ENCODE measurements at regions not wholly inside any gene's neighbourhood (a gene's known extent, or its start where the extent isn't known, plus 50 kb on each side); places are given as distances from the start of the nearest gene placed in this dataset.
"Not testable (repeated sequence)": the region's sequence is repeated elsewhere in the genome, so short reads cannot be mapped to it uniquely, and the experiment has no call there.

GRCh38 chr21:8764416-8764815 lies 1757.0 kb upstream of the TPTE start:
- CTCF ChIA-PET (ENCODE audit: low intra/inter-chr PET ratio, low total read pairs); H3K27me3 ChIP-seq (ENCODE audit: control insufficient read depth in 1 of 2, insufficient read depth in 2 of 2, low read length in 2 of 2); H3K27ac ChIP-seq (ENCODE audit: extremely low read length, insufficient read depth, low read length); H3K79me2 ChIP-seq (ENCODE audit: insufficient read depth, low read length); ATAC-seq; H3K36me3 ChIP-seq (replicated peaks in 1 of 2; ENCODE audit: control insufficient read depth in 1 of 2, insufficient read depth in 2 of 2, low read length in 2 of 2); H3K4me1 ChIP-seq (ENCODE audit: insufficient read depth, low read length); in situ Hi-C loops (cut with HindIII; ENCODE audit: extremely low pct_ligation_motif_present, low pct_unique_long_range_greater_than_20kb); H3K9ac ChIP-seq (ENCODE audit: insufficient read depth, low read depth, low read length); FAIRE-seq; DNase-seq (ENCODE audit: low spot score); H2AFZ ChIP-seq (ENCODE audit: low read length); POLR2A ChIA-PET; intact Hi-C loops (cut with micrococcal nuclease; ENCODE audit: unreplicated experiment); H3K4me3 ChIP-seq (replicated peaks in 1 of 3; ENCODE audit: insufficient read depth in 1 of 3, low read depth in 2 of 3, low read length in 3 of 3); H3K4me2 ChIP-seq (ENCODE audit: low read depth, low read length); BruUV-seq (replicated peaks); H4K20me1 ChIP-seq (ENCODE audit: insufficient read depth, low read length); TF ChIP-seq CREB1 (CRISPR knock-in tag; IDR thresholded peaks at IDR 0.05): not testable (repeated sequence)
- peaks cover 50% of the 10 kb centered on the region for H3K9me3 ChIP-seq (ENCODE audit: low read length)
- 13% methylated on average over 9 of the region's 9 CpGs for whole genome bisulfite sequencing (ENCODE audit: low lambda C conversion rate)
- peak; percentile 67 for TF ChIP-seq CREB1 (IDR thresholded peaks at IDR 0.05)

- BruUV-seq (replicated peaks); POLR2A ChIA-PET; H3K79me2 ChIP-seq (ENCODE audit: insufficient read depth, low read length); in situ Hi-C loops (cut with HindIII; ENCODE audit: extremely low pct_ligation_motif_present, low pct_unique_long_range_greater_than_20kb); H3K4me1 ChIP-seq (ENCODE audit: insufficient read depth, low read length); intact Hi-C loops (cut with micrococcal nuclease; ENCODE audit: unreplicated experiment); H3K27me3 ChIP-seq (ENCODE audit: control insufficient read depth in 1 of 2, insufficient read depth in 2 of 2, low read length in 2 of 2); H3K4me3 ChIP-seq (replicated peaks in 1 of 3; ENCODE audit: insufficient read depth in 1 of 3, low read depth in 2 of 3, low read length in 3 of 3); H3K4me2 ChIP-seq (ENCODE audit: low read depth, low read length); DNase-seq (ENCODE audit: low spot score); H2AFZ ChIP-seq (ENCODE audit: low read length); CTCF ChIA-PET (ENCODE audit: low intra/inter-chr PET ratio, low total read pairs); H4K20me1 ChIP-seq (ENCODE audit: insufficient read depth, low read length); H3K9ac ChIP-seq (ENCODE audit: insufficient read depth, low read depth, low read length); H3K27ac ChIP-seq (ENCODE audit: extremely low read length, insufficient read depth, low read length); FAIRE-seq; H3K36me3 ChIP-seq (replicated peaks in 1 of 2; ENCODE audit: control insufficient read depth in 1 of 2, insufficient read depth in 2 of 2, low read length in 2 of 2); ATAC-seq: not testable (repeated sequence)
- peaks cover 43% of the 10 kb centered on the region for H3K9me3 ChIP-seq (ENCODE audit: low read length)
- WGBS (ENCODE audit: low lambda C conversion rate), result 25% methylated on average over 5 of the region's 5 CpGs
Measured at GRCh38 chr21:8766142-8766541, 1755.2 kb upstream of the TPTE start.

GRCh38 chr21:8772910-8773514 lies 1748.4 kb upstream of the TPTE start:
- ATAC-seq; H4K20me1 ChIP-seq (ENCODE audit: insufficient read depth, low read length); H3K79me2 ChIP-seq (ENCODE audit: insufficient read depth, low read length); POLR2A ChIA-PET; CTCF ChIA-PET (ENCODE audit: low intra/inter-chr PET ratio, low total read pairs); FAIRE-seq; H3K4me1 ChIP-seq (ENCODE audit: insufficient read depth, low read length); H3K36me3 ChIP-seq (replicated peaks in 1 of 2; ENCODE audit: control insufficient read depth in 1 of 2, insufficient read depth in 2 of 2, low read length in 2 of 2); intact Hi-C loops (cut with micrococcal nuclease; ENCODE audit: unreplicated experiment); in situ Hi-C loops (cut with HindIII; ENCODE audit: extremely low pct_ligation_motif_present, low pct_unique_long_range_greater_than_20kb); BruUV-seq (replicated peaks); H3K27ac ChIP-seq (ENCODE audit: extremely low read length, insufficient read depth, low read length); H3K9ac ChIP-seq (ENCODE audit: insufficient read depth, low read depth, low read length); H2AFZ ChIP-seq (ENCODE audit: low read length); H3K4me2 ChIP-seq (ENCODE audit: low read depth, low read length); DNase-seq (ENCODE audit: low spot score); H3K4me3 ChIP-seq (replicated peaks in 1 of 3; ENCODE audit: insufficient read depth in 1 of 3, low read depth in 2 of 3, low read length in 3 of 3); H3K27me3 ChIP-seq (ENCODE audit: control insufficient read depth in 1 of 2, insufficient read depth in 2 of 2, low read length in 2 of 2): not testable (repeated sequence)
- H3K9me3 ChIP-seq (ENCODE audit: low read length), result peaks cover 10% of the 10 kb centered on the region; the same call in 1 of the 2 replicates
- 28% methylated on average over 3 of the region's 13 CpGs for WGBS (ENCODE audit: low lambda C conversion rate)

- H3K79me2 ChIP-seq (ENCODE audit: insufficient read depth, low read length); intact Hi-C loops (cut with micrococcal nuclease; ENCODE audit: unreplicated experiment); H3K4me3 ChIP-seq (replicated peaks in 1 of 3; ENCODE audit: insufficient read depth in 1 of 3, low read depth in 2 of 3, low read length in 3 of 3); POLR2A ChIA-PET; H3K36me3 ChIP-seq (replicated peaks in 1 of 2; ENCODE audit: control insufficient read depth in 1 of 2, insufficient read depth in 2 of 2, low read length in 2 of 2); H3K9ac ChIP-seq (ENCODE audit: insufficient read depth, low read depth, low read length); DNase-seq (ENCODE audit: low spot score); CTCF ChIA-PET (ENCODE audit: low intra/inter-chr PET ratio, low total read pairs); FAIRE-seq; H3K27ac ChIP-seq (ENCODE audit: extremely low read length, insufficient read depth, low read length); in situ Hi-C loops (cut with HindIII; ENCODE audit: extremely low pct_ligation_motif_present, low pct_unique_long_range_greater_than_20kb); BruUV-seq (replicated peaks); H3K4me1 ChIP-seq (ENCODE audit: insufficient read depth, low read length); H2AFZ ChIP-seq (ENCODE audit: low read length); H3K4me2 ChIP-seq (ENCODE audit: low read depth, low read length); H3K27me3 ChIP-seq (ENCODE audit: control insufficient read depth in 1 of 2, insufficient read depth in 2 of 2, low read length in 2 of 2); H4K20me1 ChIP-seq (ENCODE audit: insufficient read depth, low read length); ATAC-seq: not testable (repeated sequence)
- peaks cover 25% of the 10 kb centered on the region for H3K9me3 ChIP-seq (ENCODE audit: low read length)
- WGBS (ENCODE audit: low lambda C conversion rate), result 2% methylated on average over 7 of the region's 15 CpGs
Measured at GRCh38 chr21:8775591-8776215, 1745.7 kb upstream of the TPTE start.

Data from HepG2 (cell line).